SH-SY5Y (cell line): ENCODE measurements at regions not wholly inside any gene's neighbourhood (a gene's known extent, or its start where the extent isn't known, plus 50 kb on each side); places are given as distances from the start of the nearest gene placed in this dataset.

ENCODE experiments used
- GATA2 ChIP-seq: IDR thresholded peaks from 2 replicates; pipeline ENCODE4 v1.6.1; 2011; ENCODE audit warnings: mild to moderate bottlenecking, low read depth, low read length
- GATA3 ChIP-seq: IDR thresholded peaks from 2 replicates; pipeline ENCODE4 v1.6.1; 2011; ENCODE audit warnings: low read depth, mild to moderate bottlenecking, low read length, moderate library complexity

GRCh38 chr9:126153382-126153781 is 173.2 kb upstream of the MVB12B start:
- TF ChIP-seq GATA3 = no peak
- TF ChIP-seq GATA2 = no peak
